ENCODE measurements at regions not wholly inside any gene's neighbourhood (a gene's known extent, or its start where the extent isn't known, plus 50 kb on each side); places are given as distances from the start of the nearest gene placed in this dataset.

GRCh38 chr14:29320286-29320685, 553.7 kb downstream of the FOXG1 start:
- ChIA-PET POLR2A (no interaction called here), CTCF (no interaction called here)
- TF ChIP-seq CTCF (IDR thresholded peaks at IDR 0.05; ENCODE audit: control extremely low read depth, extremely low read depth, low read depth, missing control alignments) = no peak
- no peak for DNase-seq (ENCODE audit: extremely low spot score)

- ChIA-PET CTCF (no interaction called here), POLR2A (no interaction called here)
- TF ChIP-seq CTCF (IDR thresholded peaks at IDR 0.05; ENCODE audit: control extremely low read depth, extremely low read depth, low read depth, missing control alignments) = no peak
- DNase-seq (ENCODE audit: extremely low spot score) = no peak
These were observed 555.1 kb downstream of the FOXG1 start for GRCh38 chr14:29321646-29322045.

GRCh38 chr14:29339494-29340172, 573.0 kb downstream of the FOXG1 start:
- ChIA-PET POLR2A (no interaction called here), CTCF (no interaction called here)
- no peak for DNase-seq (ENCODE audit: extremely low spot score)
- TF ChIP-seq CTCF (IDR thresholded peaks at IDR 0.05; ENCODE audit: control extremely low read depth, extremely low read depth, low read depth, missing control alignments) = no peak

GRCh38 chr14:29348504-29348903, 579.1 kb downstream of the PRKD1 start:
- ChIA-PET CTCF (no interaction called here), POLR2A (no interaction called here)
- TF ChIP-seq CTCF (IDR thresholded peaks at IDR 0.05; ENCODE audit: control extremely low read depth, extremely low read depth, low read depth, missing control alignments) = no peak
- DNase-seq (ENCODE audit: extremely low spot score) = no peak

GRCh38 chr14:29350496-29350895, 577.2 kb downstream of the PRKD1 start:
- TF ChIP-seq CTCF (IDR thresholded peaks at IDR 0.05; ENCODE audit: control extremely low read depth, extremely low read depth, low read depth, missing control alignments) = no peak
- no peak for DNase-seq (ENCODE audit: extremely low spot score)
- ChIA-PET POLR2A (no interaction called here), CTCF (no interaction called here)

GRCh38 chr14:29351996-29352705, 575.5 kb downstream of the PRKD1 start:
- no peak for DNase-seq (ENCODE audit: extremely low spot score)
- POLR2A ChIA-PET = no interaction called here
- CTCF ChIA-PET = no interaction called here
- TF ChIP-seq CTCF (IDR thresholded peaks at IDR 0.05; ENCODE audit: control extremely low read depth, extremely low read depth, low read depth, missing control alignments) = no peak

Measured in GM10248 (cell line).